Lung (tissue), 11 donors: ENCODE measurements at regions not wholly inside any gene's neighbourhood (a gene's known extent, or its start where the extent isn't known, plus 50 kb on each side); places are given as distances from the start of the nearest gene placed in this dataset.
A peak's percentile ranks its signal among the peaks of the same experiment; 100 is the strongest.

Experiments
- ATAC-seq: fragments of 200-7000 bp; cut with Tn5 transposase; one replicate; pipeline ENCODE4 v1.9.1; 2020; ENCODE audit warnings: moderate number of reproducible peaks; ENCODE audit not compliant: insufficient read depth, low FRiP score
- DNase-seq, 3 donors: peaks; one replicate each; pipeline ENCODE4 v3.0.0-alpha.2; 2013 to 2017
- H3K27ac ChIP-seq, 2 donors: one replicate each; pipeline ENCODE4 v1.5.1; 2013; ENCODE audit warnings: mild to moderate bottlenecking in 2 of 2, moderate library complexity in 2 of 2, control low read depth in 1 of 2, inconsistent platforms in 1 of 2, low read depth in 1 of 2, low read length in 1 of 2
- H3K27me3 ChIP-seq, 3 donors: one replicate each; pipeline ENCODE4 v1.5.1; 2013; ENCODE audit warnings: low read length in 2 of 3; ENCODE audit not compliant: control insufficient read depth in 3 of 3, insufficient read depth in 3 of 3
- H3K36me3 ChIP-seq, 4 donors: one replicate each; pipeline ENCODE4 v1.5.1; 2013; ENCODE audit warnings: low read length in 4 of 4, mild to moderate bottlenecking in 1 of 4, moderate library complexity in 1 of 4; ENCODE audit not compliant: control insufficient read depth in 4 of 4, insufficient read depth in 4 of 4
- H3K4me1 ChIP-seq, 5 donors: one replicate each; pipeline ENCODE4 v1.5.1; 2013; ENCODE audit warnings: low read length in 5 of 5, mild to moderate bottlenecking in 2 of 5, moderate library complexity in 1 of 5; ENCODE audit not compliant: control insufficient read depth in 5 of 5, insufficient read depth in 5 of 5
- H3K4me3 ChIP-seq: one replicate; pipeline ENCODE4 v1.5.1; 2013; ENCODE audit warnings: mild to moderate bottlenecking, control low read depth, moderate library complexity
- H3K9ac ChIP-seq, 2 donors: one replicate each; pipeline ENCODE4 v1.5.1; 2013; ENCODE audit warnings: low read length in 2 of 2, control low read depth in 1 of 2; ENCODE audit not compliant: insufficient read depth in 1 of 2
- H3K9me3 ChIP-seq, 4 donors: one replicate each; pipeline ENCODE4 v1.5.1; 2013; ENCODE audit warnings: low read length in 3 of 4, mild to moderate bottlenecking in 1 of 4, moderate library complexity in 1 of 4; ENCODE audit not compliant: control insufficient read depth in 4 of 4, insufficient read depth in 3 of 4
- WGBS, 2 donors: extraction: QIAGEN DNeasy Blood & Tissue Kit; methylation state at CpG; one replicate each; pipeline ENCODE4 v1.1.7; 2013; 5-methylcytosine and 5-hydroxymethylcytosine counted together
- TF ChIP-seq, protein P1 (sequence below): IDR thresholded peaks from 2 replicates; pipeline ENCODE4 v1.5.1; 2012; ENCODE audit warnings: mild to moderate bottlenecking; ENCODE audit errors: control extremely low read depth, extremely low read depth
- donor health status: control.
- donor health status: control.
- donor health status: Bipolar disorder and iron deficiency.
- donor health status: healthy.
- donor health status: DM: yes; HTN: yes; CAD: no.

- no peak overlapping the region for H3K27ac ChIP-seq
- DNase-seq: no peak
- no peak overlapping the region for H3K4me3 ChIP-seq
- WGBS, 2 donors: 91 to 94% methylated on average over 3 of the region's 3 CpGs
- no peaks in the 10 kb centered on the region for H3K27me3 ChIP-seq
- peaks cover 0 to 34% (median 6%) of the 10 kb centered on the region in 5 donors for H3K4me1 ChIP-seq
- ATAC-seq: no peak
- H3K9ac ChIP-seq: no peak overlapping the region
- no peaks in the 10 kb centered on the region for H3K9me3 ChIP-seq
- no peaks in the 10 kb centered on the region for H3K36me3 ChIP-seq
- TF ChIP-seq, protein P1, sequence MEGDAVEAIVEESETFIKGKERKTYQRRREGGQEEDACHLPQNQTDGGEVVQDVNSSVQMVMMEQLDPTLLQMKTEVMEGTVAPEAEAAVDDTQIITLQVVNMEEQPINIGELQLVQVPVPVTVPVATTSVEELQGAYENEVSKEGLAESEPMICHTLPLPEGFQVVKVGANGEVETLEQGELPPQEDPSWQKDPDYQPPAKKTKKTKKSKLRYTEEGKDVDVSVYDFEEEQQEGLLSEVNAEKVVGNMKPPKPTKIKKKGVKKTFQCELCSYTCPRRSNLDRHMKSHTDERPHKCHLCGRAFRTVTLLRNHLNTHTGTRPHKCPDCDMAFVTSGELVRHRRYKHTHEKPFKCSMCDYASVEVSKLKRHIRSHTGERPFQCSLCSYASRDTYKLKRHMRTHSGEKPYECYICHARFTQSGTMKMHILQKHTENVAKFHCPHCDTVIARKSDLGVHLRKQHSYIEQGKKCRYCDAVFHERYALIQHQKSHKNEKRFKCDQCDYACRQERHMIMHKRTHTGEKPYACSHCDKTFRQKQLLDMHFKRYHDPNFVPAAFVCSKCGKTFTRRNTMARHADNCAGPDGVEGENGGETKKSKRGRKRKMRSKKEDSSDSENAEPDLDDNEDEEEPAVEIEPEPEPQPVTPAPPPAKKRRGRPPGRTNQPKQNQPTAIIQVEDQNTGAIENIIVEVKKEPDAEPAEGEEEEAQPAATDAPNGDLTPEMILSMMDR: no peak
Observed at GRCh38 chr10:33493497-33493896, 159.0 kb upstream of the NRP1 start.

GRCh38 chr10:33492701-33493345 lies 158.4 kb upstream of the NRP1 start:
- H3K27ac ChIP-seq: no peak overlapping the region
- H3K4me3 ChIP-seq: no peak overlapping the region
- no peak overlapping the region for H3K9ac ChIP-seq
- no peaks in the 10 kb centered on the region for H3K27me3 ChIP-seq
- ATAC-seq (no peak), DNase-seq (peak in 1 of 3 donors; percentile 20)
- WGBS, 2 donors: 60 to 78% methylated on average over 4 of the region's 4 CpGs
- no peaks in the 10 kb centered on the region for H3K9me3 ChIP-seq
- H3K36me3 ChIP-seq: no peaks in the 10 kb centered on the region
- H3K4me1 ChIP-seq: peaks cover 0 to 34% (median 6%) of the 10 kb centered on the region in 5 donors
- TF ChIP-seq, protein P1: no peak

DNA sequence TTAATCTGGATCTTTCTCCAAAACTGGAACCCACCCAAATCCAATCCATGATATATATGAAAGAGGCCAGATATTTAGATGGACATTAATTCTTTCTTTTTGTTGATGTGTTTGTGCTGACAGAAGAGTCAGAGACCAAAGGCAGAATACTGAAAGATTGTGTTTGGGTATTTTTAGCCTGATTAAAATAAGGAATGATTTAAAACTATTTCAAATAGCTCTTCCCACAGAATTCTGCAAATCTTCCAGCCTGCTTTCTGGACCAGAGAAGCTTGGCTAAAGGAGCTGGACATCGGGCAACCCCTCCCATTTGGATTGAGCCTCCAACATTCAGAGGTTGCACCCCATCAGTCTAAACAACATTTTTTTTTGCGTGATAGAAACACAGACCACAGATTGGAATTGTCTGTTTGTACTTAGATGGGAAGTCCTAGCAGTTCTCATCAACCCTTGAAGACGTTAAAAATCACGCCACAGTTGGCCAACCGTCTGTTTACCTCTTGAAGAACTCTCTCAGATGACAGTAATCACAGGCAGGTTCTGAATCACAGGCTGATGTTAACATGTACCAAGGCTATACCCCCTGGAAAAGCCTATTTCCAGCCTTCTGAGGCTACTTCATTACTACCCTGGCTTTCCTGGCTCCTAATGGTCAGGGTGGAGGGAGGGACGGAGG lies 155.2 kb upstream of the NRP1 start:
- WGBS, 2 donors: 82 to 89% methylated on average over 6 of the region's 6 CpGs
- Histone ChIP-seq H3K36me3 (no peaks in the 10 kb centered on the region), H3K27me3 (no peaks in the 10 kb centered on the region), H3K9me3 (no peaks in the 10 kb centered on the region), H3K4me1 (peaks cover 0 to 39% (median 10%) of the 10 kb centered on the region in 5 donors), H3K4me3 (no peak overlapping the region), H3K27ac (no peak overlapping the region), H3K9ac (no peak overlapping the region)
- DNase-seq (peak; percentile 18 to 78 (median 48)), ATAC-seq (no peak)
- TF ChIP-seq, protein P1: no peak
